ENCODE measurements at regions not wholly inside any gene's neighbourhood (a gene's known extent, or its start where the extent isn't known, plus 50 kb on each side); places are given as distances from the start of the nearest gene placed in this dataset.

GRCh38 chr3:71991046-71991445, 206.1 kb upstream of the PROK2 start:
- TF ChIP-seq CTCF (conservative IDR thresholded peaks at IDR 0.05; ENCODE audit: low read depth, low read length) (no peak), EZH2 (IDR thresholded peaks at IDR 0.05; ENCODE audit: borderline replicate concordance, low read depth, low read length, poor library complexity, severe bottlenecking) (no peak)
